Liver (tissue), 1 donor: ENCODE measurements at regions not wholly inside any gene's neighbourhood (a gene's known extent, or its start where the extent isn't known, plus 50 kb on each side); places are given as distances from the start of the nearest gene placed in this dataset. TPM values are rescaled to one million over a fixed set of nuclear protein-coding genes. Genes with fewer than 3 reads are reported as not detected.

ENCODE experiments used
- small RNA-seq: library from RNA; depleted of rRNA; stranded (forward); fragments of <200 nt; gene quantifications from one replicate; pipeline ENCODE3, GENCODE V24; 2014

Small RNA genes in the stretch of these regions (small RNA-seq; reads per million reads assigned to genes)
- not detected for gene AC025279.1
- not detected for gene SNX29P2
